ENCODE measurements at regions not wholly inside any gene's neighbourhood (a gene's known extent, or its start where the extent isn't known, plus 50 kb on each side); places are given as distances from the start of the nearest gene placed in this dataset.
A peak's percentile ranks its signal among the peaks of the same experiment; 100 is the strongest.
"Not testable (repeated sequence)": the region's sequence is repeated elsewhere in the genome, so short reads cannot be mapped to it uniquely, and the experiment has no call there.

DNA sequence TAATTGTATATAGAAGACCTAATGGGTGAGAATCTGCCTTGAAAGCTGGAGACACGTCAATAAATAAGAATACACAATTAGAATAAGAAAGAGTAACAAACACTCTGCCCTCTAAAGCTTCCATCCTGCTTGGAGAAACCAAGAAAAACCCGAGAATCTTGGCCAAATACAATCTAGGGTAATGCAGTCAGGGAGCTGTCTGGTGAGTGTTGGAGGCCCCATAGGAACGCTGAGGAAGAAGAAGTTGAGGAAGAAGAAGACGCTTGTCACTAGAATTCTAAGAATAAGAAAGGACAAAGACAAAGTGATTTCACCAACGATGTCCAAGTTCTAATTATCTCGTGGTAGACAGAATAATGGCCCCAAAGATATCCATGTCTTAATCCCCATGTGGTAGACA is 4485.9 kb upstream of the OR11H1 start:
- no peak for ATAC-seq

DNA sequence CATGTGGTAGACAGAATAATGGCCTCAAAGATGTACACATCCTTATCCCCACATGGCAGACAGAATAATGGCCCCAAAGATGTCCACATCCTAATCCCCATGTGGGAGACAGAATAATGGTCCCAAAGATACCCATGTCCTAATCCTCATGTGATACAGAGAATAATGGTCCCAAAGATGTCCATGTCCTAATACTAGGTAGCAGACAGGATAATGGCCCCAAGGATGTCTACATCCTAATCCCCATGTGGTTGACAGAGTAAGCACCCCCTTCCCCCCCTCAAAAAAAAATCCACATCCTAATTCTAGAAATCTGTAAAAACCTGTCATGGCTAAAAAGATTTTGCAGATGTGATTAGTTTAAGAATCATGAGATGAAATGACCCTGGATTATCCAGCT is 4484.7 kb upstream of the OR11H1 start:
- H3K36me3 Mint-ChIP-seq: peaks cover 27 to 52% of the 10 kb centered on the region in 2 donors
- peaks cover 40 to 43% of the 10 kb centered on the region in 2 donors for H3K9me3 Mint-ChIP-seq
- DNase-seq (ENCODE audit: low spot score in 2 of 2); H3K27ac Mint-ChIP-seq; ATAC-seq: not testable (repeated sequence)

More for the DNA sequence above, 4485.9 kb upstream of the OR11H1 start:
- Mint-ChIP-seq H3K36me3 (peaks cover 39 to 61% of the 10 kb centered on the region in 2 donors), H3K9me3 (peaks cover 50 to 53% of the 10 kb centered on the region in 2 donors), H3K27ac (no peak overlapping the region)
- DNase-seq (ENCODE audit: low spot score in 2 of 2): no peak

- not testable (repeated sequence) for ATAC-seq; DNase-seq (ENCODE audit: low spot score in 2 of 2); H3K27ac Mint-ChIP-seq
- peaks cover 21 to 27% of the 10 kb centered on the region in 2 donors for H3K9me3 Mint-ChIP-seq
- H3K36me3 Mint-ChIP-seq: peaks cover 23 to 24% of the 10 kb centered on the region in 2 donors
Observed at GRCh38 chr22:11048884-11049283, 4479.1 kb upstream of the OR11H1 start.

DNA sequence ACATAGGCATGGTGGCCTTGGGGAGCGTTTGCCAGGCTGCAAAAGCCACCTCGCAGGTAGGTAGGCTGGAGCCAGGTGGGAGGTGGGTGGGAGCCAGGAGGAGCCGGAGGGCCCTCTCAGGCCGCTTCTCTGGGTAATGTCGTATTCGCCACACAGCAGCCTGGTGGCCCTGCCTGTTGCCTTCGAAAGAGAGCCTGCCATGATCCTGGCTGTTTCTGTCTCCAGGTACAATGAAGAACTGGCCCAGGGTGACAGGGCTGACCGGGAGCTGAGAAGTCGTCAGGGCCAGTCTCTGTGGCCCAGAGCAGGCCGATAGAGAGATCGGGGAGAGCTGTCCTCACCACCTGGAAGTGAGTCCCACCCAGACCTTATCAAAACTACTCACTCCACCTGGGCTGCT is 4477.8 kb upstream of the OR11H1 start:
- H3K9me3 Mint-ChIP-seq: peaks cover 25 to 34% of the 10 kb centered on the region in 2 donors
- H3K36me3 Mint-ChIP-seq: peaks cover 34 to 35% of the 10 kb centered on the region in 2 donors
- not testable (repeated sequence) for ATAC-seq; H3K27ac Mint-ChIP-seq; DNase-seq (ENCODE audit: low spot score in 2 of 2)

- not testable (repeated sequence) for ATAC-seq; DNase-seq (ENCODE audit: low spot score in 2 of 2); H3K27ac Mint-ChIP-seq
- Mint-ChIP-seq H3K9me3 (peaks cover 35 to 45% of the 10 kb centered on the region in 2 donors), H3K36me3 (peaks cover 46 to 47% of the 10 kb centered on the region in 2 donors)
Observed at GRCh38 chr22:11051401-11052112, 4476.4 kb upstream of the OR11H1 start.

GRCh38 chr22:11053403-11054344 is 4474.3 kb upstream of the OR11H1 start:
- ATAC-seq; H3K27ac Mint-ChIP-seq; DNase-seq (ENCODE audit: low spot score in 2 of 2): not testable (repeated sequence)
- peaks cover 37 to 48% of the 10 kb centered on the region in 2 donors for H3K9me3 Mint-ChIP-seq
- H3K36me3 Mint-ChIP-seq: peaks cover 43 to 59% of the 10 kb centered on the region in 2 donors

DNA sequence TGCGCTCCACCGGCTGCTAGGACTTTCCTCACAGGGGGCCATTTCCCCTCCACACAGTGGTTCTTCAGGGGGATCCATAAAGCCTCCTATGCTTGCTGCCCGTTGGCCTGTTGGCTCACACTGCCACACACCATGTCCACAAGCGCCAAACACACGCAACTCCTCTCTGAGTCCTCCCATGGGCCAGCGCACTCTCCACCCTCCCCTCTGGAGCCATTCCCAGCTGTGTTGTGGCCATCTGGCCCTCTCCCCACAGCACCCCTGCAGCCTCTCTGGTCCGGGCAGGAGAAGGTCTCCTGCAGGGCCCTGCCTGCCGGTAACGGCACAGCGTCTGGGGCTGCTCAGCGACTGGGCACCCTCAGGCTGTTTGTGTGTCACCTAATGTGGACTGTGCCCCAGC is 4473.3 kb upstream of the OR11H1 start:
- not testable (repeated sequence) for DNase-seq (ENCODE audit: low spot score in 2 of 2); H3K27ac Mint-ChIP-seq
- peak; percentile 5 to 31 for ATAC-seq
- peaks cover 34 to 42% of the 10 kb centered on the region in 2 donors for H3K9me3 Mint-ChIP-seq
- peaks cover 36 to 49% of the 10 kb centered on the region in 2 donors for H3K36me3 Mint-ChIP-seq

GRCh38 chr22:11055176-11055575 is 4472.8 kb upstream of the OR11H1 start:
- ATAC-seq; H3K27ac Mint-ChIP-seq; DNase-seq (ENCODE audit: low spot score in 2 of 2): not testable (repeated sequence)
- Mint-ChIP-seq H3K9me3 (peaks cover 34 to 42% of the 10 kb centered on the region in 2 donors), H3K36me3 (peaks cover 38 to 49% of the 10 kb centered on the region in 2 donors)

- H3K27ac Mint-ChIP-seq; ATAC-seq; DNase-seq (ENCODE audit: low spot score in 2 of 2): not testable (repeated sequence)
- Mint-ChIP-seq H3K36me3 (peaks cover 45 to 53% of the 10 kb centered on the region in 2 donors), H3K9me3 (peaks cover 42 to 47% of the 10 kb centered on the region in 2 donors)
Observed at GRCh38 chr22:11057955-11058547, 4469.9 kb upstream of the OR11H1 start.

DNA sequence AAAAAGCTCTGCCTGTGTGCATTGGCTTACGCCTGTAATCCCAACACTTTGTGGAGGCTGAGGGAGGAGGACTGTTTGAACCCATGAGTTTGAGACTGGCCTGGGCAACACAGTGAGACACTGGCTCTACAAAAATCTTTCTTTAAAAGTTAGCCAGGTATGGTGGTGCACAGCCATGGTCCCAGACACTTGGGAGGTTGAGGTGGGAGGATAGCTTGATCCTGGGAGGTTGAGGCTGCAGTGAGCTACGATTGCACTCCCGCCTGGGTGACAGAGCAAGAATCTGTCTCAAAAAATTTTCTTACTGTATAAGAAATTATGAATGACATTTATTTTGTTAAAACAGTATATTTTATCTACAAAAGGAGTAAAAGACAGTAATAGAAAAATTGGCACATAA is 4468.9 kb upstream of the OR11H1 start:
- Mint-ChIP-seq H3K9me3 (peaks cover 45 to 49% of the 10 kb centered on the region in 2 donors), H3K36me3 (peaks cover 39 to 48% of the 10 kb centered on the region in 2 donors)
- ATAC-seq; DNase-seq (ENCODE audit: low spot score in 2 of 2); H3K27ac Mint-ChIP-seq: not testable (repeated sequence)

- ATAC-seq; DNase-seq (ENCODE audit: low spot score in 2 of 2); H3K27ac Mint-ChIP-seq: not testable (repeated sequence)
- peaks cover 52 to 53% of the 10 kb centered on the region in 2 donors for H3K9me3 Mint-ChIP-seq
- peaks cover 39 to 49% of the 10 kb centered on the region in 2 donors for H3K36me3 Mint-ChIP-seq
Observed at GRCh38 chr22:11060797-11061196, 4467.2 kb upstream of the OR11H1 start.

DNA sequence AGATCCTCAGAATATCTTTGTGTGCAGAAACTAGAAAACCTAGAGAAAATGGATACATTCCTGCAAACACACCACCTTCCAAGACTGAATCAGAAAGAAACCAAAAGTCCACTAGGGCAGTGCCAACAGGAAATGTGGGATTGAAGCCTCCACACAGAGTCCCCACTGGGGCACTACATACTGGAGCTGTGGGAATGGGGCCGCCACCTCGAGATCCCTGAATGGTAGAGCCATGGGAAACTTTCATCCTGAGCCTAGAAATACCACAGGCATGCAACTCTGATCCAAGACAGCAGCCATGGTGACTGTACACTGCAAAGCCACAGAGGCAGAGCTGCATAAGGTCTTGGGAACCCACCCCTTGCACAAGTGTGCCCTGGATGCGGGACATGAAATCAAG is 4465.5 kb upstream of the OR11H1 start:
- not testable (repeated sequence) for ATAC-seq; H3K27ac Mint-ChIP-seq; DNase-seq (ENCODE audit: low spot score in 2 of 2)
- Mint-ChIP-seq H3K36me3 (peaks cover 41 to 54% of the 10 kb centered on the region in 2 donors), H3K9me3 (peaks cover 57 to 59% of the 10 kb centered on the region in 2 donors)

DNA sequence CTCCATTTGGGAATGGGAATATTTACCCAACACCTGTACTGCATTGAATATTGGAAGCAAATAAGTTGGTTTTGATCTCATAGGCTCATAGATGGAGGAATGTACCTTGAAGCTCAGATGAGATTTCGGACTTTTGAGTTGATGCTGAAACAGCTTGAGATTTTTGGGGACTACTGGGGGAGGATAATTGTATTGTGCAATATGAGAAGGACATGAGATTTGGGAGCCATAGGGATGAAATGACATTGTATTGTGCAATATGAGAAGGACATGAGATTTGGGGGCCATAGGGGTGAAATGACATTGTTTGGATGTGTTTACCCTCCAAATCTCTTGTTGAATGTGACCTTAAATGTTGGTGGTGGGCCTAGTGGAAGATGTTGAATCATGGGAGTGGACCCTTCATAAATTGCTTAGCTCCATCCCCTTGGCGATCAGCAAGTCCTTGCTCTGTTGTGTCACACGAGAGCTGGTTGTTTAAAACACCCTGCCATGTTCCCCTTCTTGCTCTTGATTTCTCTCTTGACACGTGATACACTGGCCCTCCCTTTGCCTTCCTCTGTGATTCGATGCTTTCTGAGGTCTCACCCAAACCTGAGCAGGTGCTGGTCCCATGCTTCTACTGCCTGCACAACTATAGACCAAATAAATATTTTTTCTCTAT is 4464.8 kb upstream of the OR11H1 start:
- Mint-ChIP-seq H3K36me3 (peaks cover 41 to 60% of the 10 kb centered on the region in 2 donors), H3K9me3 (peaks cover 59 to 60% of the 10 kb centered on the region in 2 donors)
- not testable (repeated sequence) for H3K27ac Mint-ChIP-seq; ATAC-seq; DNase-seq (ENCODE audit: low spot score in 2 of 2)

- H3K27ac Mint-ChIP-seq; ATAC-seq; DNase-seq (ENCODE audit: low spot score in 2 of 2): not testable (repeated sequence)
- peaks cover 56 to 59% of the 10 kb centered on the region in 2 donors for H3K9me3 Mint-ChIP-seq
- peaks cover 41 to 56% of the 10 kb centered on the region in 2 donors for H3K36me3 Mint-ChIP-seq
Observed at GRCh38 chr22:11065210-11065609, 4462.8 kb upstream of the OR11H1 start.

DNA sequence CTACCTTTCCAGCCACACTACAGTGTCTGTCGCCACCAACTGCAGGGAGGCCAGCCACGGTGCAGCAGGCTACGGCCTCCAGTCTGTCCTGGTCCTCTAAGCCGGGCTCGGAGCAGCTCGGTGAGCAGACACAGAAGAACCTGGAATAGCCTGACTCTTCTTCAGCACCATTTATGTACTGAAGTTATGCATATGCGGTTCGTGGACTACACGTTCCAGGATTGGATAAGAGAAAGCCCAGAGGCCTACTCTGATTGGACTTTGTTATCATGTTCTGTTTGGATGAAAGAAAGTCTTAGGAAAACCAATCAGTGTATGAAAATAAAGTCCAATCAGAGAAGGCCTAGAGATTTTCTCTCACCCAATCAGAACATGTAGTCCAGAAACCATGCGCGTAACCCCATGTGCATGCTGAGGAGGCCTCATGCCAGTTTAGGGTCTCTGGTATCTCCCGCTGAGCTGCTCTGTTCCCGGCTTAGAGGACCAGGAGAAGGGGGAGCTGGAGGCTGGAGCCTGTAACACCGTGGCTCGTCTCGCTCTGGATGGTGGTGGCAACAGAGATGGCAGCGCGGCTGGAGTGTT is 4462.0 kb upstream of the OR11H1 start:
- not testable (repeated sequence) for H3K27ac Mint-ChIP-seq; DNase-seq (ENCODE audit: low spot score in 2 of 2); ATAC-seq
- H3K36me3 Mint-ChIP-seq: peaks cover 41 to 54% of the 10 kb centered on the region in 2 donors
- H3K9me3 Mint-ChIP-seq: peaks cover 54 to 56% of the 10 kb centered on the region in 2 donors
